ENCODE measurements at regions not wholly inside any gene's neighbourhood (a gene's known extent, or its start where the extent isn't known, plus 50 kb on each side); places are given as distances from the start of the nearest gene placed in this dataset.

DNA sequence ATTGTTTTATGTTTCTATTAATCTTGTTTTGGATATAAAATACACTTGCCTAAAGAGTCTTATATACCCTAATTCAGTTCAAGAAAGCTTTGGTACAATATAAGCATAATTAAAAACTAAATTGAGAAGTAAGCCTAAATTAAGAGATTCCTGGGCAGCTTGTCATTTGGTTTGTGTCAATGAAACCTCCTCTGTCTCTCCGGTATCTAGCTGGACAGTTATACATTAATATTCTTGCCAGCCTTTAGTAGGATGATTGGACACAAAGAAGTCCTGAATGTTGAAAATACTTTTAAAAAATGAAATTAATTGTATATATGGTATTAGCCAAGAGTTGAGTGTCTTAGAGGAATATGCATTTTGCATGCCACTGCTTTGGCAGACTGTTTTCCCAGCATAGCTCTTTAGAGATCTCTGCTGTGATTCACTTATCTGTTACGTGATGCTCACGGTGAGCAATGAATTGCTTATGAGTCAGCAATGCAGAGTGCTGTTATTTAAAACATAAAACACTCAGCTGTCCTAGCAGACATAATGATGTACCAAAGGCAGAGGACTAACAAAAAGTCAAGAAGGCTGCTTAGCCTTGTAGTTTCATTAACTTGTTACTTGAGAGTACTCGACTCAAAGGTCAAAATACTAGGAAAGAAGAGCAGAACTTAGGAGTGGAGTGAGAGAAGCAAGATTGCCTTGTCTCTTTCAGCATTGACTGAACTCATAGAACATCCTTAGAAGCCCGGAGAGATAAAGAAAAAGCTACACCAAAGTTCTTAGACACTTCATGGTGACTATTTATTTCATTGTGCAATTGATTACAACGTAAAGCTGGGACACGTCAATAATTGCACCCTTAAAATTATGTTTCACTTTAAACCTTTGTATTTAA lies 1296.1 kb upstream of the PCDH7 start:
- TF ChIP-seq, protein P1, sequence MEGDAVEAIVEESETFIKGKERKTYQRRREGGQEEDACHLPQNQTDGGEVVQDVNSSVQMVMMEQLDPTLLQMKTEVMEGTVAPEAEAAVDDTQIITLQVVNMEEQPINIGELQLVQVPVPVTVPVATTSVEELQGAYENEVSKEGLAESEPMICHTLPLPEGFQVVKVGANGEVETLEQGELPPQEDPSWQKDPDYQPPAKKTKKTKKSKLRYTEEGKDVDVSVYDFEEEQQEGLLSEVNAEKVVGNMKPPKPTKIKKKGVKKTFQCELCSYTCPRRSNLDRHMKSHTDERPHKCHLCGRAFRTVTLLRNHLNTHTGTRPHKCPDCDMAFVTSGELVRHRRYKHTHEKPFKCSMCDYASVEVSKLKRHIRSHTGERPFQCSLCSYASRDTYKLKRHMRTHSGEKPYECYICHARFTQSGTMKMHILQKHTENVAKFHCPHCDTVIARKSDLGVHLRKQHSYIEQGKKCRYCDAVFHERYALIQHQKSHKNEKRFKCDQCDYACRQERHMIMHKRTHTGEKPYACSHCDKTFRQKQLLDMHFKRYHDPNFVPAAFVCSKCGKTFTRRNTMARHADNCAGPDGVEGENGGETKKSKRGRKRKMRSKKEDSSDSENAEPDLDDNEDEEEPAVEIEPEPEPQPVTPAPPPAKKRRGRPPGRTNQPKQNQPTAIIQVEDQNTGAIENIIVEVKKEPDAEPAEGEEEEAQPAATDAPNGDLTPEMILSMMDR (IDR thresholded peaks at IDR 0.05), result no peak
- TF ChIP-seq POLR2A (IDR thresholded peaks at IDR 0.05), result no peak

Measured in body of pancreas (tissue), 4 donors.